H1 (cell line): ENCODE measurements at regions not wholly inside any gene's neighbourhood (a gene's known extent, or its start where the extent isn't known, plus 50 kb on each side); places are given as distances from the start of the nearest gene placed in this dataset.

Experiments used
- CTCF ChIA-PET: fragments of 300-600 bp; sonication (Branson Sonifier 250); formaldehyde crosslinking; loops from one replicate; lab custom pipeline; 2021; ENCODE audit not compliant: partially characterized antibody; lab: Charles Lee
- POLR2A ChIA-PET: fragments of 300-600 bp; sonication (Branson Sonifier 250); formaldehyde crosslinking; loops from one replicate; lab custom pipeline; 2021; ENCODE audit warnings: inconsistent platforms; ENCODE audit not compliant: partially characterized antibody; lab: Charles Lee
- DNase-seq, 2 experiments: peaks; one replicate each; pipeline versions ENCODE4 v3.0.0 to v3.0.0-alpha.2; 2010 to 2022; ENCODE audit warnings: low spot score in 2 of 2, low read depth in 1 of 2, mixed read lengths in 1 of 2
- FAIRE-seq: peaks from 2 replicates; lab custom pipeline; 2011; peaks lifted over from hg19 to GRCh38; lab: Jason Lieb, UNC
- H2AFZ ChIP-seq: 2 replicates; pipeline ENCODE4 v1.8.1; 2012; ENCODE audit warnings: low read length, inconsistent platforms
- H2AK5ac ChIP-seq: 2 replicates; pipeline ENCODE4 v1.6.1; 2013; ENCODE audit warnings: low read depth, low read length
- H2BK120ac ChIP-seq: replicated peaks from 2 replicates; pipeline ENCODE3; 2013; ENCODE audit warnings: low read depth, low read length, inconsistent platforms
- H2BK12ac ChIP-seq: 2 replicates; pipeline ENCODE4 v1.6.1; 2013; ENCODE audit warnings: low read depth, low read length
- H2BK15ac ChIP-seq: 2 replicates; pipeline ENCODE4 v1.6.1; 2013; ENCODE audit warnings: low read length
- H2BK20ac ChIP-seq: 2 replicates; pipeline ENCODE4 v1.6.1; 2013; ENCODE audit warnings: low read length
- H2BK5ac ChIP-seq: 2 replicates; pipeline ENCODE4 v1.6.1; 2013; ENCODE audit warnings: low read depth, low read length
- H3K14ac ChIP-seq: 2 replicates; pipeline ENCODE4 v1.6.1; 2013; ENCODE audit warnings: inconsistent platforms; ENCODE audit not compliant: insufficient read length
- H3K18ac ChIP-seq: 2 replicates; pipeline ENCODE4 v1.6.1; 2013; ENCODE audit warnings: low read length; ENCODE audit errors: extremely low read depth
- H3K23ac ChIP-seq: 2 replicates; pipeline ENCODE4 v1.6.1; 2013; ENCODE audit warnings: inconsistent platforms; ENCODE audit not compliant: insufficient read length
- H3K23me2 ChIP-seq: 2 replicates; pipeline ENCODE4 v1.6.1; 2013; ENCODE audit warnings: low read depth, low read length
- H3K27ac ChIP-seq: 2 replicates; pipeline ENCODE4 v1.6.1; 2011; ENCODE audit warnings: low read depth, low read length, inconsistent platforms
- H3K27me3 ChIP-seq, 4 experiments: replicated peaks in 1 of 4; 1 replicate in 1 of 4; 2 replicates in 3 of 4; pipeline versions ENCODE4 v1.6.1 to v1.8.1; 2011 to 2013; ENCODE audit warnings: low read length in 3 of 4, mild to moderate bottlenecking in 3 of 4, inconsistent platforms in 2 of 4, mixed read lengths in 2 of 4, moderate library complexity in 1 of 4; ENCODE audit not compliant: control insufficient read depth in 3 of 4, insufficient read depth in 3 of 4; ENCODE audit errors: extremely low read depth in 1 of 4
- H3K36me3 ChIP-seq, 4 experiments: 2 replicates each; pipeline versions ENCODE4 v1.6.1 to v1.8.1; 2011 to 2013; ENCODE audit warnings: mild to moderate bottlenecking in 4 of 4, low read length in 3 of 4, moderate library complexity in 2 of 4, control low read depth in 1 of 4, inconsistent platforms in 1 of 4; ENCODE audit not compliant: insufficient read depth in 4 of 4, control insufficient read depth in 2 of 4
- H3K4ac ChIP-seq: replicated peaks from 2 replicates; pipeline ENCODE3; 2013; ENCODE audit warnings: low read length, low read depth, mixed read lengths, inconsistent platforms; ENCODE audit not compliant: insufficient read length
- H3K4me1 ChIP-seq, 4 experiments: replicated peaks in 1 of 4; 1 replicate in 1 of 4; 2 replicates in 3 of 4; pipeline versions ENCODE4 v1.6.1 to v1.8.1; 2011 to 2013; ENCODE audit warnings: low read length in 3 of 4, inconsistent platforms in 2 of 4, mixed read lengths in 1 of 4; ENCODE audit not compliant: insufficient read depth in 4 of 4, control insufficient read depth in 3 of 4
- H3K4me2 ChIP-seq, 2 experiments: 2 replicates each; pipeline versions ENCODE4 v1.6.1 to v1.8.1; 2011 to 2013; ENCODE audit warnings: low read depth in 2 of 2, low read length in 2 of 2, control low read depth in 1 of 2, inconsistent platforms in 1 of 2, mild to moderate bottlenecking in 1 of 2; ENCODE audit not compliant: insufficient read depth in 1 of 2
- H3K4me3 ChIP-seq, 4 experiments: fragments of 200-600, 300-600 bp in 1 of 4; sonication (generic), shearing (Covaris generic), sonication (Bioruptor Twin) in 1 of 4; 2 replicates each; pipeline versions ENCODE4 v1.5.1 to v1.8.1; 2011 to 2016; ENCODE audit warnings: low read length in 4 of 4, low read depth in 3 of 4, control low read depth in 2 of 4, inconsistent platforms in 2 of 4, mild to moderate bottlenecking in 2 of 4, mixed read lengths in 1 of 4, moderate library complexity in 1 of 4; ENCODE audit not compliant: insufficient read depth in 2 of 4; ENCODE audit errors: extremely low read depth in 1 of 4
- H3K56ac ChIP-seq: replicated peaks from 2 replicates; pipeline ENCODE3; 2013; ENCODE audit warnings: low read depth, mild to moderate bottlenecking, mixed read lengths, low read length, inconsistent platforms; ENCODE audit not compliant: insufficient read length
- H3K79me1 ChIP-seq: 2 replicates; pipeline ENCODE4 v1.6.1; 2013; ENCODE audit warnings: low read depth, low read length, control low read depth
- H3K79me2 ChIP-seq, 2 experiments: 2 replicates each; pipeline versions ENCODE4 v1.6.1 to v1.8.1; 2012 to 2013; ENCODE audit warnings: low read length in 2 of 2, mild to moderate bottlenecking in 2 of 2, inconsistent platforms in 1 of 2; ENCODE audit not compliant: insufficient read depth in 2 of 2, control insufficient read depth in 1 of 2
- H3K9ac ChIP-seq, 4 experiments: replicated peaks in 1 of 4; 1 replicate in 1 of 4; 2 replicates in 3 of 4; pipeline versions ENCODE4 v1.6.1 to v1.8.1; 2011 to 2013; ENCODE audit warnings: low read depth in 3 of 4, low read length in 3 of 4, control low read depth in 2 of 4, mild to moderate bottlenecking in 2 of 4, moderate library complexity in 2 of 4, inconsistent platforms in 1 of 4; ENCODE audit errors: extremely low read depth in 1 of 4
- H3K9me3 ChIP-seq, 2 experiments: 2 replicates each; pipeline versions ENCODE4 v1.6.1 to v1.8.1; 2012 to 2013; ENCODE audit warnings: mild to moderate bottlenecking in 2 of 2, moderate library complexity in 2 of 2, control low read depth in 1 of 2, inconsistent platforms in 1 of 2, low read depth in 1 of 2, low read length in 1 of 2, mixed read lengths in 1 of 2; ENCODE audit not compliant: insufficient read depth in 2 of 2
- H4K20me1 ChIP-seq, 2 experiments: replicated peaks in 1 of 2; 2 replicates each; pipeline versions ENCODE3 to v1.8.1; 2011 to 2013; ENCODE audit warnings: inconsistent platforms in 2 of 2, low read length in 2 of 2, mild to moderate bottlenecking in 1 of 2; ENCODE audit not compliant: insufficient read depth in 2 of 2, control insufficient read depth in 1 of 2
- H4K5ac ChIP-seq: 2 replicates; pipeline ENCODE4 v1.6.1; 2013; ENCODE audit warnings: low read length, low read depth, mixed read lengths, inconsistent platforms; ENCODE audit not compliant: insufficient read length
- H4K8ac ChIP-seq: 2 replicates; pipeline ENCODE4 v1.8.0; 2013; ENCODE audit warnings: mild to moderate bottlenecking, moderate library complexity, low read length, inconsistent platforms; ENCODE audit not compliant: insufficient read depth; ENCODE audit errors: extremely low read depth
- H4K91ac ChIP-seq: replicated peaks from 2 replicates; pipeline ENCODE3; 2013; ENCODE audit warnings: low read length, mixed read lengths, inconsistent platforms; ENCODE audit not compliant: insufficient read length
- CHD2 ChIP-seq: IDR thresholded peaks from 2 replicates; pipeline ENCODE4 v1.6.1; 2012; ENCODE audit warnings: low read length, improper control_type of control experiment
- EGR1 ChIP-seq: IDR thresholded peaks from 2 replicates; pipeline ENCODE4 v1.6.1; 2011; ENCODE audit warnings: low read depth, low read length, borderline replicate concordance
- EP300 ChIP-seq, 2 experiments: IDR thresholded peaks; 1 replicate in 1 of 2; 2 replicates in 1 of 2; pipeline ENCODE4 v1.6.1; 2011 to 2012; ENCODE audit warnings: low read depth in 2 of 2, low read length in 2 of 2, mild to moderate bottlenecking in 2 of 2, borderline replicate concordance in 1 of 2, inconsistent platforms in 1 of 2, moderate library complexity in 1 of 2
- PHF8 ChIP-seq: fragments of 200-600 bp; sonication (generic); conservative IDR thresholded peaks from 2 replicates; pipeline ENCODE4 v1.7.1; 2012; ENCODE audit warnings: low read depth, mild to moderate bottlenecking, inconsistent platforms, low read length, moderate library complexity
- WGBS, 2 experiments: shearing (Covaris generic) in 1 of 2; methylation state at CpG; one replicate each; pipeline versions ENCODE4 v1.1.6 to v1.1.7; 2013 to 2015; ENCODE audit warnings: low lambda C conversion rate in 2 of 2, mixed read lengths in 2 of 2, inconsistent platforms in 1 of 2, low coverage in 1 of 2, missing lambda C conversion rate in 1 of 2; ENCODE audit not compliant: insufficient replicate concordance in 2 of 2, insufficient coverage in 1 of 2, insufficient read length in 1 of 2; ENCODE audit errors: extremely low coverage in 1 of 2, missing lambda C conversion rate in 1 of 2; 5-methylcytosine and 5-hydroxymethylcytosine counted together

- WGBS, 2 experiments = 90% methylated on average over 5 of the region's 5 CpGs; no CpG with 5 or more reads in 1 of the 2 experiments
- POLR2A ChIA-PET = no interaction called here
Measured at GRCh38 chr2:7780321-7780720, 863.1 kb downstream of the RNF144A start.

More at GRCh38 chr2:7780321-7780720, 863.1 kb downstream of the RNF144A start:
- H3K9ac ChIP-seq = no peak overlapping the region
- CTCF ChIA-PET = no interaction called here
- no peak overlapping the region for H2BK15ac ChIP-seq
- no peak overlapping the region for H2BK20ac ChIP-seq
- no peak overlapping the region for H4K91ac ChIP-seq
- no peak overlapping the region for H2AFZ ChIP-seq
- no peak overlapping the region for H3K14ac ChIP-seq
- H3K79me2 ChIP-seq = no peaks in the 10 kb centered on the region
- TF ChIP-seq CHD2 (no peak), EP300 (IDR thresholded peaks at IDR 0.05; ENCODE audit: borderline replicate concordance in 1 of 2, low read depth in 2 of 2, low read length in 2 of 2) (no peak), PHF8 (no peak), EGR1 (no peak)
- TF ChIP-seq, all 59 proteins: peak for 0
- no peak overlapping the region for H2BK120ac ChIP-seq
- no peak overlapping the region for H3K56ac ChIP-seq
- no peak overlapping the region for H2AK5ac ChIP-seq
- no peak overlapping the region for H3K23ac ChIP-seq
- DNase-seq = no peak
- H4K8ac ChIP-seq = no peak overlapping the region
- H3K79me1 ChIP-seq = no peaks in the 10 kb centered on the region
- no peak overlapping the region for H4K5ac ChIP-seq
- FAIRE-seq = no peak
- no peak overlapping the region for H2BK12ac ChIP-seq
- no peak overlapping the region for H3K27ac ChIP-seq
- no peak overlapping the region for H3K4me2 ChIP-seq
- no peak overlapping the region for H3K18ac ChIP-seq
- no peaks in the 10 kb centered on the region for H3K23me2 ChIP-seq
- no peaks in the 10 kb centered on the region; a peak in 1 of 4 replicates for H3K9me3 ChIP-seq
- H3K4me1 ChIP-seq = peaks cover 0 to 5% (median 0%) of the 10 kb centered on the region in 4 experiments; a peak in 1 of 7 replicates
- H4K20me1 ChIP-seq = no peaks in the 10 kb centered on the region
- H3K4me3 ChIP-seq = no peak overlapping the region
- no peak overlapping the region for H3K4ac ChIP-seq
- H2BK5ac ChIP-seq = no peak overlapping the region
- no peaks in the 10 kb centered on the region for H3K27me3 ChIP-seq
- no peaks in the 10 kb centered on the region for H3K36me3 ChIP-seq
